AG04449 (cell line): ENCODE measurements at regions not wholly inside any gene's neighbourhood (a gene's known extent, or its start where the extent isn't known, plus 50 kb on each side); places are given as distances from the start of the nearest gene placed in this dataset.
"Not testable (repeated sequence)": the region's sequence is repeated elsewhere in the genome, so short reads cannot be mapped to it uniquely, and the experiment has no call there.

Source experiments
- CTCF ChIA-PET: fragments of 350-600 bp; formaldehyde crosslinking; extraction: SDS; loops from one replicate; lab custom pipeline; 2021; ENCODE audit warnings: antibody characterized with exemption; lab: Yijun Ruan, JAX
- POLR2A ChIA-PET: fragments of 400-600, 350-600 bp; formaldehyde crosslinking; extraction: SDS; loops from one replicate; lab custom pipeline; 2020; ENCODE audit warnings: antibody characterized with exemption, inconsistent platforms; lab: Yijun Ruan, JAX
- DNase-seq: peaks from one replicate; pipeline ENCODE4 v3.0.0-alpha.2; 2010; ENCODE audit warnings: low read depth, low spot score
- H3K4me3 ChIP-seq: 2 replicates; pipeline ENCODE4 v1.5.1; 2011; ENCODE audit warnings: low read depth, mild to moderate bottlenecking, control low read depth, low read length
- TF ChIP-seq, protein P1 (sequence below): IDR thresholded peaks from one replicate; pipeline ENCODE4 v1.5.1; 2011; ENCODE audit warnings: mild to moderate bottlenecking, moderate library complexity, low read length, control low read depth, inconsistent platforms; ENCODE audit not compliant: insufficient read depth; ENCODE audit errors: missing control alignments

DNA sequence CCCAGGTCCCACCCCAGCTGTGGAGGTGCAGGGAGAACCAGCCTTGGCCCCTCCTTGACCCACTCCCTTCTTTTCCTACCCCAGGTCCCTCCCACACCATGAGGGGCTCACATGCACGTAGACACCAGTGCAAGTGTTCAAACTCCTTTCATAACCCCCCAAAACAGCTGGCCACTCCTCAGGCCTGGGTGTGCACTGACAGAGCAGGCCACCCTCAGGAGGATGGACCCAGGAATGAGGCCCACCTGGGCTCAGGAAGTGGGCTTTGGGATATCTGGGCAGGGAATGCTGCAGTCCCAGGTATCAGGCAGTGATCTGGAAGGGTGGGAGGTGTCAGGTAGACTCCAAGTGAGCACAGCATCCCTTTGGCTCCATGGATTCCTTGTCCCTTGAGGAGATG is 723.8 kb downstream of the MATN1 start:
- CTCF ChIA-PET: no interaction called here
- H3K4me3 ChIP-seq: no peak overlapping the region
- DNase-seq: no peak
- POLR2A ChIA-PET: no interaction called here
- TF ChIP-seq, protein P1, sequence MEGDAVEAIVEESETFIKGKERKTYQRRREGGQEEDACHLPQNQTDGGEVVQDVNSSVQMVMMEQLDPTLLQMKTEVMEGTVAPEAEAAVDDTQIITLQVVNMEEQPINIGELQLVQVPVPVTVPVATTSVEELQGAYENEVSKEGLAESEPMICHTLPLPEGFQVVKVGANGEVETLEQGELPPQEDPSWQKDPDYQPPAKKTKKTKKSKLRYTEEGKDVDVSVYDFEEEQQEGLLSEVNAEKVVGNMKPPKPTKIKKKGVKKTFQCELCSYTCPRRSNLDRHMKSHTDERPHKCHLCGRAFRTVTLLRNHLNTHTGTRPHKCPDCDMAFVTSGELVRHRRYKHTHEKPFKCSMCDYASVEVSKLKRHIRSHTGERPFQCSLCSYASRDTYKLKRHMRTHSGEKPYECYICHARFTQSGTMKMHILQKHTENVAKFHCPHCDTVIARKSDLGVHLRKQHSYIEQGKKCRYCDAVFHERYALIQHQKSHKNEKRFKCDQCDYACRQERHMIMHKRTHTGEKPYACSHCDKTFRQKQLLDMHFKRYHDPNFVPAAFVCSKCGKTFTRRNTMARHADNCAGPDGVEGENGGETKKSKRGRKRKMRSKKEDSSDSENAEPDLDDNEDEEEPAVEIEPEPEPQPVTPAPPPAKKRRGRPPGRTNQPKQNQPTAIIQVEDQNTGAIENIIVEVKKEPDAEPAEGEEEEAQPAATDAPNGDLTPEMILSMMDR: no peak

GRCh38 chr1:29998686-29999085 is 724.7 kb downstream of the MATN1 start:
- no peak overlapping the region for H3K4me3 ChIP-seq
- no peak for DNase-seq
- ChIA-PET POLR2A (no interaction called here), CTCF (no interaction called here)
- TF ChIP-seq, protein P1: no peak

DNA sequence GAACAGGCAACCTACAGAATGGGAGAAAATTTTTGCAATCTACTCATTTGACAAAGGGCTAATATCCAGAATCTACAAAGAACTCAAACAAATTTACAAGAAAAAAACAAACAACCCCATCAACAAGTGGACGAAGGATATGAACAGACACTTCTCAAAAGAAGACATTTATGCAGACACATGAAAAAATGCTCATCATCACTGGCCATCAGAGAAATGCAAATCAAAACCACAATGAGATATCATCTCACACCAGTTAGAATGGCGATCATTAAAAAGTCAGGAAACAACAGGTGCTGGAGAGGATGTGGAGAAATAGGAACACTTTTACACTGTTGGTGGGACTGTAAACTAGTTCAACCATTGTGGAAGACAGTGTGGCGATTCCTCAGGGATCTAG is 725.6 kb downstream of the MATN1 start:
- DNase-seq, POLR2A ChIA-PET, CTCF ChIA-PET, H3K4me3 ChIP-seq: not testable (repeated sequence)

- no peak overlapping the region for H3K4me3 ChIP-seq
- DNase-seq: no peak
- TF ChIP-seq, protein P1: no peak
- ChIA-PET CTCF (no interaction called here), POLR2A (no interaction called here)
Observed at GRCh38 chr1:29993950-29994349, 729.4 kb downstream of the MATN1 start.

GRCh38 chr1:29991815-29992214 is 731.6 kb downstream of the MATN1 start:
- ChIA-PET CTCF (no interaction called here), POLR2A (no interaction called here)
- H3K4me3 ChIP-seq: no peak overlapping the region
- TF ChIP-seq, protein P1: no peak
- no peak for DNase-seq

DNA sequence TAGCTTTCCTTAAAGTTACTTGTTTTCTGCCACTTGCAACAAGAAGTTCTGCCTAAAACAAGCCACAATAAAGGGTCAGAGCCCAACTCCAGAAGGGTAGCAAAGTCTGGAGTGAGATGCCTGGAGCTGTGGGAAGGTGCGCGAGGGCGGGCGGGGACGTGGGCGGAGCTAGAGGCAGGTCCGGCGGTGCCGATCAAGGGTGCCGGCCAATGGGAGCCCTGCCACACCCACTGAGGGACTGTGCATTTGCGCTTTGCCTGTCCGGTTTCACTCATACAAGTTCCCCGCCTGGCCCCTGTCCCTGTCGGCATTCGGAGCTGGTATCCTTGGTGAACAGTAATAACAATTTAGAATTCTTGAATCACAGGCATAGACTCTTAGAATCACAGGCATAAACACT is 732.4 kb downstream of the MATN1 start:
- DNase-seq: no peak
- TF ChIP-seq, protein P1: no peak
- no peak overlapping the region for H3K4me3 ChIP-seq
- ChIA-PET POLR2A (no interaction called here), CTCF (no interaction called here)

GRCh38 chr1:29990304-29990703 is 733.1 kb downstream of the MATN1 start:
- DNase-seq: no peak
- H3K4me3 ChIP-seq: no peak overlapping the region
- TF ChIP-seq, protein P1: no peak
- ChIA-PET POLR2A (no interaction called here), CTCF (no interaction called here)
